Testis (tissue), 2 donors: ENCODE measurements at regions not wholly inside any gene's neighbourhood (a gene's known extent, or its start where the extent isn't known, plus 50 kb on each side); places are given as distances from the start of the nearest gene placed in this dataset.

Experiments used
- DNase-seq: peaks from one replicate; pipeline ENCODE4 v3.0.0-alpha.2; 2019
- H3K27ac ChIP-seq, 2 donors: fragments of 200-600 bp; sonication (generic); one replicate each; pipeline ENCODE4 v1.5.1; 2019
- H3K27me3 ChIP-seq: fragments of 200-600 bp; sonication (generic); one replicate; pipeline ENCODE4 v1.5.1; 2019
- H3K36me3 ChIP-seq: fragments of 200-600 bp; sonication (generic); one replicate; pipeline ENCODE4 v1.5.1; 2017; ENCODE audit warnings: low read depth; ENCODE audit errors: missing control alignments
- H3K4me1 ChIP-seq: fragments of 200-600 bp; sonication (generic); one replicate; pipeline ENCODE4 v1.5.1; 2019
- H3K4me3 ChIP-seq, 2 donors: fragments of 200-600 bp; sonication (generic); one replicate each; pipeline ENCODE4 v1.5.1; 2017 to 2019
- H3K9me3 ChIP-seq: fragments of 200-600 bp; sonication (generic); one replicate; pipeline ENCODE4 v1.5.1; 2017
- CTCF ChIP-seq, 3 experiments: fragments of 450-650 bp in 2 of 3; fragments of 200-600 bp in 1 of 3; sonication (generic) in 1 of 3; IDR thresholded peaks; one replicate each; pipeline ENCODE4 v1.5.1; 2016 to 2019; ENCODE audit warnings: antibody characterized with exemption in 3 of 3, mild to moderate bottlenecking in 2 of 3, moderate library complexity in 1 of 3
- POLR2A ChIP-seq: fragments of 450-650 bp; IDR thresholded peaks from one replicate; pipeline ENCODE4 v1.6.1; 2017; ENCODE audit warnings: antibody characterized with exemption, mild to moderate bottlenecking, moderate library complexity
- WGBS, 2 donors: methylation state at CpG; one replicate each; pipeline ENCODE4 v1.1.5; 2018; 5-methylcytosine and 5-hydroxymethylcytosine counted together
- intact Hi-C: fragments of 100-400 bp; cut with DNase I; formaldehyde crosslinking; loops from one replicate; pipeline ENCODE4 v1.15.1; 2023; ENCODE audit warnings: low total_unique reads

GRCh38 chr16:35198223-35199199 lies 1739.1 kb downstream of the TP53TG3F start:
- WGBS, 2 donors = 81 to 82% methylated on average over 24 to 26 of the region's 26 CpGs
- no peak overlapping the region for H3K4me3 ChIP-seq
- no peak for TF ChIP-seq POLR2A
- no peak for TF ChIP-seq CTCF (IDR thresholded peaks at IDR 0.05)
- H3K36me3 ChIP-seq = no peaks in the 10 kb centered on the region
- H3K27me3 ChIP-seq = no peaks in the 10 kb centered on the region
- intact Hi-C loops = loop anchor here (10.0 kb wide), 1 partner anchor 46 kb away; no protein-coding TSS in a partner anchor
- no peak for DNase-seq
- H3K4me1 ChIP-seq = no peaks in the 10 kb centered on the region
- H3K27ac ChIP-seq = no peak overlapping the region
- no peaks in the 10 kb centered on the region for H3K9me3 ChIP-seq

GRCh38 chr16:35200662-35201061 lies 1741.2 kb downstream of the TP53TG3F start:
- Histone ChIP-seq H3K4me1 (peaks cover 3% of the 10 kb centered on the region), H3K27ac (no peak overlapping the region), H3K9me3 (no peaks in the 10 kb centered on the region), H3K36me3 (no peaks in the 10 kb centered on the region), H3K27me3 (no peaks in the 10 kb centered on the region), H3K4me3 (no peak overlapping the region)
- 50 to 64% methylated on average over 1 of the region's 1 CpG for WGBS, 2 donors
- intact Hi-C loops = no loop called here
- TF ChIP-seq CTCF (IDR thresholded peaks at IDR 0.05) = no peak
- TF ChIP-seq POLR2A = no peak
- DNase-seq = no peak

DNA sequence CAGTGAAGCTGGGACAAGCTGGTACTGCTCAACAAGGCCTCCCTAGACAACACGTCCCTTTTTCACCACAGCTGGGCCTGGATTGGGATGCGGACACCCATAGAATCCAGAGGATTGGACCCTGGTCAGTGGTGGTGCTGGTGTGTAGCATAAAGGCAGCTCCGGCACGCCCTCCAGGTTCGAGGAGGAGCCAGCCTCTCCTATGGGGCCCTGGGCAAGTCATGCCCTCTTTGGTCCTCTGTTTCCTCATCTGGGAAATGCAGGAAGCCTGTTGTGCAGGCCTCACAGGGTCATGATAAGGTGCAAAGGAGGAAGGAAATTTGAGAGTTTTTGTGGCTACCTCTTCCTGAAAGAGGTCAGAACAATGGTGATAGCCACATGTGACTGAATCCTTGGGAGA lies 1741.7 kb downstream of the TP53TG3F start:
- no peak overlapping the region for H3K4me3 ChIP-seq
- H3K27ac ChIP-seq = no peak overlapping the region
- no peaks in the 10 kb centered on the region for H3K27me3 ChIP-seq
- no peak for DNase-seq
- H3K9me3 ChIP-seq = no peaks in the 10 kb centered on the region
- H3K36me3 ChIP-seq = no peaks in the 10 kb centered on the region
- H3K4me1 ChIP-seq = peaks cover 3% of the 10 kb centered on the region
- intact Hi-C loops = no loop called here
- TF ChIP-seq POLR2A = no peak
- no peak for TF ChIP-seq CTCF (IDR thresholded peaks at IDR 0.05)
- WGBS, 2 donors = 88 to 89% methylated on average over 3 to 5 of the region's 5 CpGs

DNA sequence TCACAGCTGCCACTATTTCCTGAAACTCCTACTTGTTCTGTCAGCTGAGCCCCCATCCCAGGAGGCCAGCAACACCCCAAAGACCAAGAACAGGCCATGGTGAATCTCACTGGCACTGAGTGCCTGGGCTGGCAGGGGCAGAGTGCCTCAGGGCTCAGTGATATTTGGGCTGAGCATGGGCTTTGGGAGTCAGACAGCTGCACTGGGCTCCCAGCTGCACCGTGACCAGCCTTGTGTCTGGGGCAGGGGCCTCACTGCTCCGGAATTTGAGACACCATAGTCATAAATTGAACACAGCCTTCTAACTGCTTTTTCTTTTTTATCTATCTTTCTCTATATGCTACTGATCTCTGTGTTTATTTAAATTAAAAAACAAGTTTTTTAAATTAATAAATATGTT lies 1744.2 kb downstream of the TP53TG3F start:
- TF ChIP-seq POLR2A (no peak), CTCF (IDR thresholded peaks at IDR 0.05) (no peak)
- WGBS, 2 donors = 70 to 84% methylated on average over 2 of the region's 2 CpGs
- no peaks in the 10 kb centered on the region for H3K36me3 ChIP-seq
- no peak overlapping the region for H3K27ac ChIP-seq
- peaks cover 3% of the 10 kb centered on the region for H3K4me1 ChIP-seq
- no peaks in the 10 kb centered on the region for H3K27me3 ChIP-seq
- no peak for DNase-seq
- no peak overlapping the region for H3K4me3 ChIP-seq
- no peaks in the 10 kb centered on the region for H3K9me3 ChIP-seq
- intact Hi-C loops = no loop called here
